ENCODE measurements at regions not wholly inside any gene's neighbourhood (a gene's known extent, or its start where the extent isn't known, plus 50 kb on each side); places are given as distances from the start of the nearest gene placed in this dataset.
"Not testable (repeated sequence)": the region's sequence is repeated elsewhere in the genome, so short reads cannot be mapped to it uniquely, and the experiment has no call there.

- intact Hi-C loops (cut with micrococcal nuclease) = loop anchor here (1.0 to 5.0 kb wide), 3 partner anchors 9 to 105 kb away; partner anchors contain the start of gene PARP4
Measured at GRCh38 chr13:24617256-24618010, 62.8 kb upstream of the ATP12A start.

- intact Hi-C loops (cut with micrococcal nuclease) = loop anchor here (1.0 to 5.0 kb wide), 3 partner anchors 8 to 106 kb away; partner anchors contain the start of gene PARP4
Measured at GRCh38 chr13:24618011-24618955, 61.9 kb upstream of the ATP12A start.

- intact Hi-C loops (cut with micrococcal nuclease) = loop anchor here (5.0 kb wide), 1 partner anchor 107 kb away; the partner anchor contains the start of gene PARP4
Measured at GRCh38 chr13:24619282-24619681, 60.9 kb upstream of the ATP12A start.

GRCh38 chr13:24622481-24623148, 57.6 kb upstream of the ATP12A start:
- intact Hi-C loops (cut with micrococcal nuclease) = not testable (repeated sequence)

GRCh38 chr13:24623149-24623665, 57.0 kb upstream of the ATP12A start:
- intact Hi-C loops (cut with micrococcal nuclease) = no loop called here

- intact Hi-C loops (cut with micrococcal nuclease) = no loop called here
Measured at GRCh38 chr13:24624363-24624762, 55.8 kb upstream of the ATP12A start.

GRCh38 chr13:24624801-24625231, 55.4 kb upstream of the ATP12A start:
- intact Hi-C loops (cut with micrococcal nuclease) = loop anchor here (5.0 kb wide), 1 partner anchor 43 kb away; no protein-coding TSS in a partner anchor

- intact Hi-C loops (cut with micrococcal nuclease) = loop anchor here (5.0 kb wide), 1 partner anchor 43 kb away; no protein-coding TSS in a partner anchor
Measured at GRCh38 chr13:24625331-24625731, 54.9 kb upstream of the ATP12A start.

GRCh38 chr13:24625870-24626849, 54.0 kb upstream of the ATP12A start:
- intact Hi-C loops (cut with micrococcal nuclease) = loop anchor here (1.0 to 5.0 kb wide), 3 partner anchors 8 to 44 kb away; no protein-coding TSS in a partner anchor

GRCh38 chr13:24627090-24627714, 53.0 kb upstream of the ATP12A start:
- intact Hi-C loops (cut with micrococcal nuclease) = loop anchor here (5.0 kb wide), 1 partner anchor 45 kb away; no protein-coding TSS in a partner anchor

- intact Hi-C loops (cut with micrococcal nuclease) = loop anchor here (5.0 kb wide), 1 partner anchor 46 kb away; no protein-coding TSS in a partner anchor
Measured at GRCh38 chr13:24627946-24628345, 52.3 kb upstream of the ATP12A start.

- intact Hi-C loops (cut with micrococcal nuclease) = loop anchor here (5.0 kb wide), 1 partner anchor 47 kb away; no protein-coding TSS in a partner anchor
Measured at GRCh38 chr13:24629320-24629719, 50.9 kb upstream of the ATP12A start.

GRCh38 chr13:24630121-24630520, 50.1 kb upstream of the ATP12A start:
- intact Hi-C loops (cut with micrococcal nuclease) = no loop called here
